ENCODE measurements at regions not wholly inside any gene's neighbourhood (a gene's known extent, or its start where the extent isn't known, plus 50 kb on each side); places are given as distances from the start of the nearest gene placed in this dataset.
"Not testable (repeated sequence)": the region's sequence is repeated elsewhere in the genome, so short reads cannot be mapped to it uniquely, and the experiment has no call there.

DNA sequence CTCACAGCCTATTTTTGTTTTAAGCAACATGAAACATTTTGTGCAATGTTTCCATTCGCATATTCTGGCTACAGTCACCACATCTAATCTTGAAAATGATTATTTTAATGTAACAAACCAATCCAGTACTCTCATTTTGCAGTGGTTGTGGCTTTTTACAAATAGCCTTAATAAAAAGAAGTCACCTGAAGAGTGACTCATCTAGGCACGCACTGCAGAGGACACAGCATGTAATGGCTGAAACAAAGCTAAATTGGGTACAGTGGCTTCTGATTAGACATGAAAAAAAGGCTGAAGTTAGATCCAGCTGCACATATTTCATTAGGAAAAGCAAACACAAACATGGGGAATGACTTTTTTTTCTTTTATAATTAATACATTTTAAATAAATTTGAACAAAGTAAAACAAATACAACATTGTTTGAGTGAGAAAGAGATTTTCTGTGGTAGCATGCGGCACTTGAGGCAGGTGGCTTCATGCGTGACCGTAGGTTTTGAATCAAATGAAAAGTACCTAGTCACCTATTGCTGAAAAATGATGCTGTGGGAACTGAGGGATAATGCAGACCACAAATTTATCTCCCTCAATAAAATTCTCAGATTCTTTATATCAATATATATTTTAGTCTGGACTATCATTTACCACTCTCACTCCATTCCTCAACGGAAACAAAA, 240.8 kb upstream of the DDX53 start:
- H3K36me3 ChIP-seq (ENCODE audit: insufficient read depth, low read length): no peaks in the 10 kb centered on the region
- no peaks in the 10 kb centered on the region for H3K4me1 ChIP-seq (ENCODE audit: insufficient read depth, low read length)
- H3K9me3 ChIP-seq (ENCODE audit: control insufficient read depth, insufficient read depth, low read length): no peaks in the 10 kb centered on the region
- H3K9ac ChIP-seq (ENCODE audit: low read depth, low read length): no peak overlapping the region

DNA sequence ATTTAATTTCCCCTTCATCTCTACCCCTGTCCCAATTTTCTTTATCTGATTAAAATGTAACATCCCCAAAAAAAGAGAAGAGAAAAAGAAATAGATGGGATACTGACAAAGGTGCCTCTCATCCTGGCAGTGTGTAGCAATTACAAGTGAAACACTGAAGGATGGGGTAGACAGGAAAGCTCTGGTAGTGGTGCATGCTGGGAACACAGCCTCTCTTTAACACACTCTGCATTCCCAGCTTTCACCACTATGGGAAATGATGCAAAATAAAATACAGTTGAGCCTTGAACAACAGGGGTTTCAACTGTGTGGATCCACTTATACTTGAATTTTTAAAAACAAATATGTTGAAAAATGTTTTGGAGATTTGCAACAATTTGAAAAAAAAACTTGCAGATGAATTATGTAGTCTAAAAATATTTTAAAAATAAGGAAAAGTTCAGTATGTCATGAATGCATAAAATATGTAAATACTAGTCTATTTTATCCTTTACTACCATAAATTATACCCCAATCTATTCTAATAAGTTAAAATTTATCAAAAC, 239.2 kb upstream of the DDX53 start:
- Histone ChIP-seq H3K9me3 (ENCODE audit: control insufficient read depth, insufficient read depth, low read length) (no peaks in the 10 kb centered on the region), H3K9ac (ENCODE audit: low read depth, low read length) (no peak overlapping the region)

DNA sequence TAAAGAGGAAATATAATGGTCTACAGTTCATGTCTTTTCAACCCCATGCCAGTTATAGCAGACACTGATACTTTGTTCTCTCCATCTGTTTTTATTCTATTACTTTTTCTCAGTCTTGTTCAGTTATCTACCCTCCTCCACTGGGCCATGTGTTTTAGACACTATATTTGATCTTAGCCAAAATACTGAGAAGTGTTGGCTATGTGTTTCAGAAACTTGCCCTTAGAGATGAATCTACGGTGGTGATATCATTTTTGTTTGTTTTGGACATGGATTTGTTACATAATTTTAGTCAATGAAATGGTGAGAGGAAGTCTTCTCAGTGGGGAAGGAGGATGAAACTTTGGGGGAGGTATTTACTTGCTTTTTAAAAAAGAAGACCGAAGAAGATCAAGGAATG, 211.5 kb upstream of the DDX53 start:
- H3K9me3 ChIP-seq (ENCODE audit: control insufficient read depth, insufficient read depth, low read length): no peaks in the 10 kb centered on the region
- no peaks in the 10 kb centered on the region for H3K36me3 ChIP-seq (ENCODE audit: insufficient read depth, low read length)
- H3K4me1 ChIP-seq (ENCODE audit: insufficient read depth, low read length): no peaks in the 10 kb centered on the region

More for the DNA sequence above, 239.2 kb upstream of the DDX53 start:
- no peaks in the 10 kb centered on the region for H3K4me1 ChIP-seq (ENCODE audit: insufficient read depth, low read length)
- no peaks in the 10 kb centered on the region for H3K36me3 ChIP-seq (ENCODE audit: insufficient read depth, low read length)

DNA sequence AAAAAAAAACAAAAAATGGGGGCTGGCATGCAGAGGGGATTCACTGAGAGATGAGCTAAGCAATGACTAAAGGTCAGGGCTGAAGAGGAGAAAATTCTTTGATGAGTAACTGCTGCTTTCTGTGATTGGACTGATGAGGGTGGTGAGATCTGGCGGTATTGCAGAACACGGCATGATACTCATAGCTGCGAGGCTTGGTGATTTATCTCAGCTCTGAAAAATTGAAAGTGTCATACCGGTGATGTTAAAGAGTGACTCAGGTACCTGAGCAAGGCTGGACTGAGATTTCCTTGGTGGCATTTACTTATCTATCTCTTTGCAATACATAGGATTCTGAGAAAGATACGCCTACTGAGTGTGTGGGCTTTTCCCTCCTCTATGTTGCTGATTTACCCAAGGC, 204.1 kb upstream of the DDX53 start:
- Histone ChIP-seq H3K4me1 (ENCODE audit: insufficient read depth, low read length) (peaks cover 10% of the 10 kb centered on the region), H3K36me3 (ENCODE audit: insufficient read depth, low read length) (no peaks in the 10 kb centered on the region), H3K9ac (ENCODE audit: low read depth, low read length) (no peak overlapping the region), H3K9me3 (ENCODE audit: control insufficient read depth, insufficient read depth, low read length) (no peaks in the 10 kb centered on the region)

More for the DNA sequence above, 211.5 kb upstream of the DDX53 start:
- no peak overlapping the region for H3K9ac ChIP-seq (ENCODE audit: low read depth, low read length)

DNA sequence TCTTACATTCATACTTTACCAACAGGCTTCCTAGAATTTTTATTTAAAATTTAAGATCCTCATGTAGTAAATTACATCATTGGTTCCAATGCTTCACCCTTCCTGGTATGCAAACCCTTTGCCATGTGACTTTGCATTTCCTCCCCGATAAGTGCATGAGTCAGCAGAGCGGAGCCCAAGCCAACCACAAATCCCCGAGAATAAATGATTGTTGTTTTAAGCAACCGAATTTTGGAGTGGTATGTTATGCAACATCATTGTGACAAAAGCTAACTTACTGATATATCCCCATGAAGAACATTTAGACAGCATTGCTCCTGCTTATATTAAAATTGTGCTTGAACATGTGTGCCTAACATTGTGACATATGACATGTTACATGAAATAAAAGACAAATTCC, 199.4 kb upstream of the DDX53 start:
- Histone ChIP-seq H3K4me1 (ENCODE audit: insufficient read depth, low read length) (peaks cover 24% of the 10 kb centered on the region), H3K36me3 (ENCODE audit: insufficient read depth, low read length) (no peaks in the 10 kb centered on the region), H3K9me3 (ENCODE audit: control insufficient read depth, insufficient read depth, low read length) (no peaks in the 10 kb centered on the region), H3K9ac (ENCODE audit: low read depth, low read length) (peak overlapping the region; percentile 11; the same call in 1 of the 2 replicates)

DNA sequence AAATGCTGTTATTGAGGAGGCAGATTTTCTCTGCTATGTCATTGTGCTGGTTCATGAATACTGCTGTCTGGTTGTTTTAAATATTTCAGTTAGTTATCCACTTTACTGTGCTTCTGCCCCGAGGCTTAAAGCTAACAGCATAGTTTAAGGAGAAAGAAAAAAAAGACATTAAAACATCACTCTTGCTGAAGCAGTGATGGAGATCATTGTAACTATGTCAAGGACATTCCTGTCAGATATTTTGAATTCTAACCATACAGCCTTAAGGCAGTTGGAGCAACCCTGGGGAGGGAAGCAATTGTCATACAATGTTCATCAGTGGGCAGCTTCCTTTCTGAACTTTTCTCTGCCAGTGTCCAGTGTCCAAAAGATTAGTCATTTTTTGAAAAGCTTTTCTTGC, 199.0 kb upstream of the DDX53 start:
- Histone ChIP-seq H3K36me3 (ENCODE audit: insufficient read depth, low read length) (no peaks in the 10 kb centered on the region), H3K4me1 (ENCODE audit: insufficient read depth, low read length) (peaks cover 24% of the 10 kb centered on the region), H3K9me3 (ENCODE audit: control insufficient read depth, insufficient read depth, low read length) (no peaks in the 10 kb centered on the region), H3K9ac (ENCODE audit: low read depth, low read length) (peak overlapping the region; percentile 11; the same call in 1 of the 2 replicates)

DNA sequence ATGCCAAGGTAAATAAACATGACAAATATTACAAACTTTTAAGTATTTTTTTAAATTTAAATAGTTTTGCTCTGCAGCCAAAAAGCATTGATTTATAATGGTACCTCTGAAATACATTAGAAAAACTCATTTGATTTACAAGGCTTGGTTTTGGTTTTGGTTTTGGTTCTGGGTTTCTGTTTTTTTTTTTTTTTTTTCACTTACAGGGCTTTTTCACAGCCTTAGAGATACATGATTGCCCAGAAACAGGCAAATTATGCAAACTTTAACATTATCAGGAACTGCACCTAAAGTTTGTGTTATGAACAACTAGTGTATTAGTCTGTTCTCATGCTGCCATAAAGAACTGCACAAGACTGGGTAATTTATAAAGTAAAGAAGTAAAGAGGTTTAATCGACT, 196.4 kb upstream of the DDX53 start:
- H3K4me1 ChIP-seq (ENCODE audit: insufficient read depth, low read length): peaks cover 24% of the 10 kb centered on the region
- no peak overlapping the region for H3K9ac ChIP-seq (ENCODE audit: low read depth, low read length)
- H3K36me3 ChIP-seq (ENCODE audit: insufficient read depth, low read length): no peaks in the 10 kb centered on the region
- no peaks in the 10 kb centered on the region for H3K9me3 ChIP-seq (ENCODE audit: control insufficient read depth, insufficient read depth, low read length)

DNA sequence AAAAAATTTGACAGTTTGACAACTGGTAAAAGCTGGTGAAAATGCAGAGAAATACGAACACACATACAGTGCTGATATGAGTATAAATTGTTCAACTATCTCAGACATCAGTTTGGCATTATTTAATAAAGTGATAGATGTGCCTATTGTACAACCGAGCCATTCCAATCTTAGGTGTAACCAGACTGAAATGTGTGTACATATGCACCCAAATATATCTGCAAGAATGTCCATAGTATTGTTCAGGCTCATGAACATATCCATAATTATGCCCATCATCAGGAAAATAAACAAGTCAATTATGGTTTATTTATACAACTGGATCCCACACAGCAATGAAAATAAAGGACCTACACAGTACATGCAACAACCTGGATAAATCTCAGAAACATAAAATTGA, 188.9 kb upstream of the DDX53 start:
- no peaks in the 10 kb centered on the region for H3K4me1 ChIP-seq (ENCODE audit: insufficient read depth, low read length)
- no peaks in the 10 kb centered on the region for H3K36me3 ChIP-seq (ENCODE audit: insufficient read depth, low read length)
- no peak overlapping the region for H3K9ac ChIP-seq (ENCODE audit: low read depth, low read length)
- no peaks in the 10 kb centered on the region; the same call in 1 of the 2 replicates for H3K9me3 ChIP-seq (ENCODE audit: control insufficient read depth, insufficient read depth, low read length)

DNA sequence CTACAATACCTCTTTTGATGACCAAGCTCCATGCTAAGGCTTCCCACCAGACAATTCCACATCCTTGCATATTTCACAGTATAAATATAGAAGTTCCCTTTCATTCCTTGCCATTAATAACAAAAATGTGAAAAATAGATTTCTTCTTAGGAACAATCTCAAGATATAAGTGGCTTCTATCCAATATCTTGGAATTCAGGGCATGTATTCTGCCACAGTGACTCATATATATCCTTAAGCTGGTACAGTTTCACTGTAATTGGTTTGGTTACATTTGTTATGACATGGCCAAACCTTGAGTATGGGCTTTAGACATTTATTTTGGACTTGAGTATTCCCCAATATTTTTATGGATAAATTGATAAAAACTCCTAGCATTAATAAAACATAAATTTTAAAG, 181.7 kb upstream of the DDX53 start:
- no peaks in the 10 kb centered on the region; the same call in 1 of the 2 replicates for H3K9me3 ChIP-seq (ENCODE audit: control insufficient read depth, insufficient read depth, low read length)
- no peaks in the 10 kb centered on the region for H3K36me3 ChIP-seq (ENCODE audit: insufficient read depth, low read length)

DNA sequence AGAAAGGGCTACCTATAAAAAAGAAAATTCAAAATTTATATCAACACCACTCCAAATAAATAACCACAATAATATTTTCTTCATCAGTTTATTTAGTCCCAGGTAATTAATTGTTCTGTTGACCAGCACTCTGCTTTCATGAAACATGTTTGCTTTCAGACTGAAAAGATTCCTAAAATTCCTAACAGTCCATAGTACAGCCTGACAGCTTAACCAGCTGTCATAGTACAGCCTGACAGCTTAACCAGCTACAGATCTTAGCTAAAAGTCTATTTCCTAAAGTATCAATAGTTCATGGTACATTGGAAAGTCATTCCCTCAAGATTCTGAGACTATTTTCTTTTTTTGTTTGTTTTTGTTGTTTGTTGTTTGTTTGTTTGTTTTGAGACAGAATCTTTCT, 144.1 kb upstream of the DDX53 start:
- no peaks in the 10 kb centered on the region for H3K9me3 ChIP-seq (ENCODE audit: control insufficient read depth, insufficient read depth, low read length)

More for the DNA sequence above, 181.7 kb upstream of the DDX53 start:
- no peak overlapping the region for H3K9ac ChIP-seq (ENCODE audit: low read depth, low read length)
- no peaks in the 10 kb centered on the region for H3K4me1 ChIP-seq (ENCODE audit: insufficient read depth, low read length)

DNA sequence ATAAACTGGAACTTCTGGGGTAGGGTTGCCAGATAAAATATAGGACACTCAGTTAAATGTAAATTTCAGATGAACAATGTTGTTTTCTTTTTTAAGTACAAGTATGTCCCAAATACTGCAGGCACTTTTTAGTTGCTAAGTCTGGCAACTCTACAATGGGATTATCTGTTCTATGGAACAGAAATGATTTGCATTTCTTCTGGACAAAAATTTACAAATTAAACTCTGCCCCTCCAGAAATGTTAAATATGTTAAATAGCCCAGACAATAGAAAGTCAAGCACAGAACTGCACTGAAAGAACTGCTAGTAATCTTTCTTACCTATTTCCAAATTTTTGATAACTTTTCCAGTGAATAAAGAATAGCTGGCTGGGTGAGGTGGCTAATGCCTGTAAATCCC, 140.1 kb upstream of the DDX53 start:
- Histone ChIP-seq H3K36me3 (ENCODE audit: insufficient read depth, low read length) (no peaks in the 10 kb centered on the region), H3K9me3 (ENCODE audit: control insufficient read depth, insufficient read depth, low read length) (no peaks in the 10 kb centered on the region), H3K9ac (ENCODE audit: low read depth, low read length) (no peak overlapping the region), H3K4me1 (ENCODE audit: insufficient read depth, low read length) (no peaks in the 10 kb centered on the region; the same call in 1 of the 2 replicates)

More for the DNA sequence above, 144.1 kb upstream of the DDX53 start:
- Histone ChIP-seq H3K9ac (ENCODE audit: low read depth, low read length) (no peak overlapping the region), H3K36me3 (ENCODE audit: insufficient read depth, low read length) (no peaks in the 10 kb centered on the region), H3K4me1 (ENCODE audit: insufficient read depth, low read length) (no peaks in the 10 kb centered on the region; the same call in 1 of the 2 replicates)

DNA sequence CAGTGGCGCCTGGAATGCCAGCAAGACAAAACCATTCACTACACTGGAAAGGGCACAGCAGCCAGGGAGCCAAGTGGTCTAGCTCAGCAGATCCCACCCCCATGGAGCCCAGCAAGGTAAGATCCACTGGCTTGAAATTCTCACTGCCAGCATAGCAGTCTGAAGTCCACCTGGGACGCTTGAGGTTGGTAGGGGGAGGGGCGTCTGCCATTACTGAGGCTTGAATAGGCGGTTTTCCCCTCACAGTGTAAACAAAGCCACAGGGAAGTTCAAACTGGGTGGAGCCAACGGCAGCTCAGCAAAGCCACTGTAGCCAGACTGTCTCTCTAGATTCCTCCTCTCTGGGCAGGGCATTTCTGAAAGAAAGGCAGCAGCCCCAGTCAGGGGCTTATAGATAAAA, 133.0 kb upstream of the DDX53 start:
- H3K9ac ChIP-seq (ENCODE audit: low read depth, low read length): not testable (repeated sequence)

DNA sequence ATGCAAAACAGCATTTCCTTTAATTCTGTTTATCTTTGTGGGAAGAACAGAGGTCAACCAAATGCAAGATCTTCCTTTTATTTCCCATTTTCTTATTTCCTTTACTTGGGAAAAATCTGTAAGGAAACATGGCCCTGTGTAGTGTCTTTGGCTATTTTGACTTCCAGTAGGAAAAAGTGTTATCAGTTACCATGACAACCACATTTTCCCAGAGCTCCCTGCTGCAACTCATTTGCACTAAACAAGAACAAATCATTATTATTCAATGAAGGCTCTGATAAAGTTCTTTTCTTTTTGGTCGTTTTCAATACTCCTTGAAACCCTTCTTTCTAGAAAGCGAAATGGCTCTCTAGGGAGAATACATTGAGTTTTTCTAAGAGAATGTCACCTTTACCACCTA, 117.2 kb upstream of the DDX53 start:
- Histone ChIP-seq H3K36me3 (ENCODE audit: insufficient read depth, low read length) (no peaks in the 10 kb centered on the region), H3K9me3 (ENCODE audit: control insufficient read depth, insufficient read depth, low read length) (no peaks in the 10 kb centered on the region), H3K4me1 (ENCODE audit: insufficient read depth, low read length) (peaks cover 6% of the 10 kb centered on the region; the same call in 1 of the 2 replicates), H3K9ac (ENCODE audit: low read depth, low read length) (no peak overlapping the region)

More for the DNA sequence above, 133.0 kb upstream of the DDX53 start:
- not testable (repeated sequence) for H3K9me3 ChIP-seq (ENCODE audit: control insufficient read depth, insufficient read depth, low read length); H3K36me3 ChIP-seq (ENCODE audit: insufficient read depth, low read length); H3K4me1 ChIP-seq (ENCODE audit: insufficient read depth, low read length)

DNA sequence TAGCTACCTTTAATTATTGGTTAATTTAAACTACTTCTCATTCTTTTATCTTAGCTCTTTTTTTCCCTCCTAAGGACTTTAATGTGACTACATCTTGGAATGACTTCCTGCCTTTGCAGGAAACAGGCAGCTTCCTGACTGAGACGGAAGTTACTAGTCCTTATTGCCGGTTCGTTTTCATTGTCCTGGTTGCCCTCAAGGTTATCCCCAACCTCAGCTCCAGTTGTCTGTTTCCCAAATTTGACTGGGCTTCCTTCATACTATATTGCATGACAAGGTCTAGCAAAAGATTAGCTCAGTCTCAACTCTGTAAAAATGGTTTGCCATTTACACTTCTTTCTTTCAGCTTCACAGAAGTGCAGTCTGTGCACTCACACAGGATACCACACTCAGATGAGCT, 109.9 kb upstream of the DDX53 start:
- no peaks in the 10 kb centered on the region for H3K36me3 ChIP-seq (ENCODE audit: insufficient read depth, low read length)
- no peaks in the 10 kb centered on the region for H3K4me1 ChIP-seq (ENCODE audit: insufficient read depth, low read length)
- H3K9me3 ChIP-seq (ENCODE audit: control insufficient read depth, insufficient read depth, low read length): no peaks in the 10 kb centered on the region
- H3K9ac ChIP-seq (ENCODE audit: low read depth, low read length): no peak overlapping the region

DNA sequence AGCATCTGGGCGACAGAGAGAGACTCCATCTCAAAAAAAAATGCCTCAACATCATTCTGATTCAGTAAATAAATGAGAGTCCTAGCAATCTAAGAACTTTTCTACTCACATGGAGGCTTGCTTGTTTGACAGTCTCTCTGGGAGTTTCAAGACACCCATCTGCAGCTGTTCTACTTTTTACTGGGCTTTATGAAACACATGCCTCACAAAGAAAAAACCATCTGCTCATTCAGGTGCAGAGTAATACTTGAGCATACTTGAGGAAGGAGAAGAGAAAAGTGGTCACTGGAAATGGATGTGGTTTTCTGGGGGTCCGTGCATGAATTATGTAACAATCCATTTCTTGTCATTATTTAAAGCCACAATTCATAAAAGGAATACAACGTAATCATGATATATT, 87.1 kb upstream of the DDX53 start:
- no peaks in the 10 kb centered on the region for H3K9me3 ChIP-seq (ENCODE audit: control insufficient read depth, insufficient read depth, low read length)
- H3K9ac ChIP-seq (ENCODE audit: low read depth, low read length): no peak overlapping the region
- H3K36me3 ChIP-seq (ENCODE audit: insufficient read depth, low read length): no peaks in the 10 kb centered on the region
- H3K4me1 ChIP-seq (ENCODE audit: insufficient read depth, low read length): no peaks in the 10 kb centered on the region

Data from ES-I3 (cell line).